K562 (cell line): ENCODE measurements at regions not wholly inside any gene's neighbourhood (a gene's known extent, or its start where the extent isn't known, plus 50 kb on each side); places are given as distances from the start of the nearest gene placed in this dataset.

Source experiments
- ATAC-seq: fragments of 200-7000 bp; cut with Tn5 transposase; 3 replicates; pipeline ENCODE4 v1.9.1; 2020; ENCODE audit warnings: moderate library complexity
- BruUV-seq: library from RNA; stranded (reverse); fragments of 400-500 nt; replicated peaks from 2 replicates; lab custom pipeline; 2021; lab: Mats Ljungman, UMichigan
- CTCF ChIA-PET: fragments of 300-600 bp; formaldehyde crosslinking; extraction: SDS; loops from one replicate; lab custom pipeline; 2021; ENCODE audit warnings: low intra/inter-chr PET ratio; lab: Yijun Ruan, JAX
- POLR2A ChIA-PET: fragments of 300-600, 350-650 bp; sonication (Branson Sonifier 250); formaldehyde crosslinking; extraction: SDS; loops from one replicate; lab custom pipeline; 2021; ENCODE audit warnings: antibody characterized with exemption, inconsistent platforms; lab: Yijun Ruan, JAX
- DNase-seq, 4 experiments: peaks; one replicate each; pipeline versions ENCODE4 v3.0.0 to v3.0.0-alpha.2; 2011 to 2018; ENCODE audit warnings: low spot score in 3 of 4, mixed read lengths in 3 of 4; ENCODE audit errors: extremely low read depth in 1 of 4
- FAIRE-seq: peaks from 2 replicates; lab custom pipeline; 2011; peaks lifted over from hg19 to GRCh38; lab: Jason Lieb, UNC
- H2AFZ ChIP-seq: 2 replicates; pipeline ENCODE4 v1.6.0; 2011; ENCODE audit warnings: low read depth, low read length, control low read depth, inconsistent platforms
- H3K27ac ChIP-seq: fragments of 200-600 bp; 3 replicates; pipeline ENCODE4 v1.8.0; 2011; ENCODE audit warnings: low read depth, mild to moderate bottlenecking, control low read depth, inconsistent platforms, low read length, moderate library complexity, mixed read lengths; ENCODE audit errors: extremely low read depth
- H3K27me3 ChIP-seq, 2 experiments: fragments of 300-600 bp in 1 of 2; 2 replicates in 1 of 2; 3 replicates in 1 of 2; pipeline versions ENCODE4 v1.6.0 to v1.8.0; 2011; ENCODE audit warnings: inconsistent platforms in 2 of 2, low read length in 2 of 2, mild to moderate bottlenecking in 1 of 2, mixed read lengths in 1 of 2, moderate library complexity in 1 of 2; ENCODE audit not compliant: control insufficient read depth in 2 of 2, insufficient read depth in 2 of 2
- H3K36me3 ChIP-seq: fragments of 300-600 bp; 3 replicates; pipeline ENCODE4 v1.8.0; 2011; ENCODE audit warnings: mild to moderate bottlenecking, low read length, inconsistent platforms; ENCODE audit not compliant: control insufficient read depth, insufficient read depth
- H3K4me1 ChIP-seq, 2 experiments: fragments of 200-600 bp in 1 of 2; replicated peaks in 1 of 2; 2 replicates in 1 of 2; 3 replicates in 1 of 2; pipeline versions ENCODE4 v1.5.1 to v1.8.0; 2011; ENCODE audit warnings: inconsistent platforms in 2 of 2, low read length in 2 of 2, mild to moderate bottlenecking in 1 of 2, mixed read lengths in 1 of 2, moderate library complexity in 1 of 2; ENCODE audit not compliant: control insufficient read depth in 2 of 2, insufficient read depth in 2 of 2
- H3K4me2 ChIP-seq: 2 replicates; pipeline ENCODE4 v1.6.1; 2011; ENCODE audit warnings: low read length, control low read depth, inconsistent platforms, mixed read lengths; ENCODE audit not compliant: insufficient read depth
- H3K4me3 ChIP-seq: fragments of 200-600 bp; sonication (generic), shearing (Covaris generic); 2 replicates; pipeline ENCODE4 v1.5.1; 2016; ENCODE audit warnings: control low read depth, inconsistent platforms
- H3K79me2 ChIP-seq: fragments of 200-600 bp; 3 replicates; pipeline ENCODE4 v1.8.0; 2011; ENCODE audit warnings: low read length, inconsistent platforms; ENCODE audit not compliant: control insufficient read depth, insufficient read depth
- H3K9ac ChIP-seq, 2 experiments: 2 replicates each; pipeline versions ENCODE4 v1.6.0 to v1.6.1; 2011; ENCODE audit warnings: low read depth in 2 of 2, low read length in 2 of 2, control low read depth in 1 of 2, inconsistent platforms in 1 of 2, mild to moderate bottlenecking in 1 of 2, mixed read lengths in 1 of 2; ENCODE audit not compliant: insufficient read depth in 1 of 2
- H3K9me1 ChIP-seq: one replicate; pipeline ENCODE4 v1.6.0; 2011; ENCODE audit warnings: inconsistent platforms, mild to moderate bottlenecking, low read length, moderate library complexity; ENCODE audit not compliant: control insufficient read depth, insufficient read depth
- H3K9me3 ChIP-seq: replicated peaks from 2 replicates; pipeline ENCODE4 v1.5.1; 2011; ENCODE audit warnings: low read depth, low read length, inconsistent platforms; ENCODE audit not compliant: control insufficient read depth, insufficient read depth
- H4K20me1 ChIP-seq: replicated peaks from 2 replicates; pipeline ENCODE4 v1.6.1; 2011; ENCODE audit warnings: low read length, inconsistent platforms, mixed read lengths; ENCODE audit not compliant: control insufficient read depth, insufficient read depth
- CHCHD3 ChIP-seq: fragments of 250-450 bp; sonication (Bioruptor Pico); IDR thresholded peaks from 2 replicates; pipeline ENCODE4 v2.1.2; 2022; ENCODE audit warnings: mild to moderate bottlenecking
- KLF1 ChIP-seq: fragments of 450-650 bp; IDR thresholded peaks from 2 replicates; pipeline ENCODE4 v1.6.1; 2016; ENCODE audit warnings: missing genetic modification characterization, missing compliant biosample characterization
- MCM2 ChIP-seq: fragments of 450-650 bp; IDR thresholded peaks from 2 replicates; pipeline ENCODE4 v1.6.1; 2017; ENCODE audit warnings: low read depth, mild to moderate bottlenecking
- PCBP2 ChIP-seq: fragments of 200-400 bp; formaldehyde crosslinking; IDR thresholded peaks from 2 replicates; pipeline ENCODE4 v1.6.1; 2018; ENCODE audit warnings: low read length, low read depth, mild to moderate bottlenecking, moderate library complexity; ENCODE audit not compliant: poor library complexity, severe bottlenecking
- PREB ChIP-seq: sonication (generic); formaldehyde crosslinking; IDR thresholded peaks from 2 replicates; pipeline ENCODE4 v1.8.1; 2023; ENCODE audit warnings: mild to moderate bottlenecking, missing genetic modification reagents
- TBP ChIP-seq: optimal IDR thresholded peaks from 2 replicates; pipeline ENCODE3; 2011; ENCODE audit warnings: low read depth, low read length, improper control_type of control experiment
- TRIM24 ChIP-seq, 2 experiments: fragments of 450-650 bp; IDR thresholded peaks; 2 replicates each; pipeline ENCODE4 v1.6.1; 2016
- U2AF2 ChIP-seq: fragments of 200-400 bp; formaldehyde crosslinking; optimal IDR thresholded peaks from 2 replicates; pipeline ENCODE3; 2017; ENCODE audit warnings: low read depth, mild to moderate bottlenecking, low read length
- WGBS: fragments of 100-300 bp; shearing (Covaris generic); methylation state at CpG from one replicate; pipeline ENCODE4 v1.1.6; 2016; ENCODE audit warnings: low coverage, mixed read lengths; ENCODE audit not compliant: insufficient coverage; ENCODE audit errors: missing lambda C conversion rate; 5-methylcytosine and 5-hydroxymethylcytosine counted together
- in situ Hi-C: fragments of 300-500 bp; cut with MboI; formaldehyde crosslinking; loops from 4 replicates; pipeline ENCODE4 v1.15.0; 2018; ENCODE audit warnings: inconsistent platforms, mixed read lengths
- intact Hi-C: fragments of 100-400 bp; cut with micrococcal nuclease; formaldehyde crosslinking; loops from 2 replicates; pipeline ENCODE4 v1.14.2; 2022
- TF ChIP-seq, protein P1 (sequence below): sonication (generic); formaldehyde crosslinking; IDR thresholded peaks from 2 replicates; pipeline ENCODE4 v1.8.0; 2022; ENCODE audit warnings: mild to moderate bottlenecking, missing genetic modification reagents, borderline replicate concordance
- TF ChIP-seq, protein P2 (sequence below): fragments of 250-450 bp; sonication (Bioruptor Pico); IDR thresholded peaks from 2 replicates; pipeline ENCODE4 v1.8.0; 2022; ENCODE audit warnings: inconsistent platforms
- TF ChIP-seq, protein P3 (sequence below): fragments of 450-650 bp; formaldehyde crosslinking; IDR thresholded peaks from 2 replicates; pipeline ENCODE4 v1.4.0; 2020; ENCODE audit warnings: mild to moderate bottlenecking, moderate library complexity

DNA sequence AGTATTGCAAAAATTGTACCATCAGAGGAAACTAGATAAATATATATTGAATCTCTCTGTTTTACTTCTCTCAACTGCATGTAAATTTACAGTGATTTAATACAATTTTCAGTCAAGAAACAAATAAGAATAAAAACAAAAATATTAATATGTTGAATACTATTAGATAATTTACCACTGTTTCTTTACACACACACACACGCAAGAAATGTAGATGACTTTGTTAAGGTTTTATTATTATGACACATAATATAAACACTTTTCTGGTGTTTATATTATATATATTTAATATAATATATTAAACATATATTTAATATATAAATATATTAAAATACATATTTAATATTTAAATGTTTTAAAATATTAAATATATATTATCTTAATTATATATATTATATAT is 814.3 kb upstream of the CDH10 start (continued):
- TF ChIP-seq, protein P1, sequence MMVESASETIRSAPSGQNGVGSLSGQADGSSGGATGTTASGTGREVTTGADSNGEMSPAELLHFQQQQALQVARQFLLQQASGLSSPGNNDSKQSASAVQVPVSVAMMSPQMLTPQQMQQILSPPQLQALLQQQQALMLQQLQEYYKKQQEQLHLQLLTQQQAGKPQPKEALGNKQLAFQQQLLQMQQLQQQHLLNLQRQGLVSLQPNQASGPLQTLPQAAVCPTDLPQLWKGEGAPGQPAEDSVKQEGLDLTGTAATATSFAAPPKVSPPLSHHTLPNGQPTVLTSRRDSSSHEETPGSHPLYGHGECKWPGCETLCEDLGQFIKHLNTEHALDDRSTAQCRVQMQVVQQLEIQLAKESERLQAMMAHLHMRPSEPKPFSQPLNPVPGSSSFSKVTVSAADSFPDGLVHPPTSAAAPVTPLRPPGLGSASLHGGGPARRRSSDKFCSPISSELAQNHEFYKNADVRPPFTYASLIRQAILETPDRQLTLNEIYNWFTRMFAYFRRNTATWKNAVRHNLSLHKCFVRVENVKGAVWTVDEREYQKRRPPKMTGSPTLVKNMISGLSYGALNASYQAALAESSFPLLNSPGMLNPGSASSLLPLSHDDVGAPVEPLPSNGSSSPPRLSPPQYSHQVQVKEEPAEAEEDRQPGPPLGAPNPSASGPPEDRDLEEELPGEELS, result no peak

- no peaks in the 10 kb centered on the region for H3K9me1 ChIP-seq
- no peaks in the 10 kb centered on the region for H3K4me1 ChIP-seq
- no peak overlapping the region for H3K4me3 ChIP-seq
- H3K36me3 ChIP-seq, result no peaks in the 10 kb centered on the region
- in situ Hi-C loops, result no loop called here
- H3K79me2 ChIP-seq, result no peaks in the 10 kb centered on the region
- 0% methylated on average over 2 of the region's 2 CpGs for WGBS
- ATAC-seq, result no peak
- no peak overlapping the region for H3K4me2 ChIP-seq
- no peak overlapping the region for H3K27ac ChIP-seq
- intact Hi-C loops, result no loop called here
- ChIA-PET CTCF (no interaction called here), POLR2A (no interaction called here)
- no peaks in the 10 kb centered on the region for H4K20me1 ChIP-seq
- no peaks in the 10 kb centered on the region for H3K27me3 ChIP-seq
- BruUV-seq, result no TSS peak
- no peak overlapping the region for H3K9ac ChIP-seq
- H2AFZ ChIP-seq, result no peak overlapping the region
- H3K9me3 ChIP-seq, result no peaks in the 10 kb centered on the region; the same call in 1 of the 2 replicates
- no peak for TF ChIP-seq TRIM24 (IDR thresholded peaks at IDR 0.05)
- no peak for TF ChIP-seq U2AF2
- no peak for TF ChIP-seq PREB (CRISPR knock-in tag)
- TF ChIP-seq TBP, result no peak
- TF ChIP-seq, protein P2, sequence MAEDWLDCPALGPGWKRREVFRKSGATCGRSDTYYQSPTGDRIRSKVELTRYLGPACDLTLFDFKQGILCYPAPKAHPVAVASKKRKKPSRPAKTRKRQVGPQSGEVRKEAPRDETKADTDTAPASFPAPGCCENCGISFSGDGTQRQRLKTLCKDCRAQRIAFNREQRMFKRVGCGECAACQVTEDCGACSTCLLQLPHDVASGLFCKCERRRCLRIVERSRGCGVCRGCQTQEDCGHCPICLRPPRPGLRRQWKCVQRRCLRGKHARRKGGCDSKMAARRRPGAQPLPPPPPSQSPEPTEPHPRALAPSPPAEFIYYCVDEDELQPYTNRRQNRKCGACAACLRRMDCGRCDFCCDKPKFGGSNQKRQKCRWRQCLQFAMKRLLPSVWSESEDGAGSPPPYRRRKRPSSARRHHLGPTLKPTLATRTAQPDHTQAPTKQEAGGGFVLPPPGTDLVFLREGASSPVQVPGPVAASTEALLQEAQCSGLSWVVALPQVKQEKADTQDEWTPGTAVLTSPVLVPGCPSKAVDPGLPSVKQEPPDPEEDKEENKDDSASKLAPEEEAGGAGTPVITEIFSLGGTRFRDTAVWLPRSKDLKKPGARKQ, result no peak
- TF ChIP-seq KLF1, result no peak
- TF ChIP-seq CHCHD3 (CRISPR knock-in tag), result no peak
- no peak for TF ChIP-seq MCM2
- TF ChIP-seq, protein P3, sequence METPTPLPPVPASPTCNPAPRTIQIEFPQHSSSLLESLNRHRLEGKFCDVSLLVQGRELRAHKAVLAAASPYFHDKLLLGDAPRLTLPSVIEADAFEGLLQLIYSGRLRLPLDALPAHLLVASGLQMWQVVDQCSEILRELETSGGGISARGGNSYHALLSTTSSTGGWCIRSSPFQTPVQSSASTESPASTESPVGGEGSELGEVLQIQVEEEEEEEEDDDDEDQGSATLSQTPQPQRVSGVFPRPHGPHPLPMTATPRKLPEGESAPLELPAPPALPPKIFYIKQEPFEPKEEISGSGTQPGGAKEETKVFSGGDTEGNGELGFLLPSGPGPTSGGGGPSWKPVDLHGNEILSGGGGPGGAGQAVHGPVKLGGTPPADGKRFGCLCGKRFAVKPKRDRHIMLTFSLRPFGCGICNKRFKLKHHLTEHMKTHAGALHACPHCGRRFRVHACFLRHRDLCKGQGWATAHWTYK, result no peak
- TF ChIP-seq PCBP2, result no peak
- peak in 1 of 4 experiments; percentile 6 for DNase-seq
- FAIRE-seq, result no peak
These were observed 813.9 kb upstream of the CDH10 start for GRCh38 chr5:25458628-25459027.
